GM10266 (cell line): ENCODE measurements at regions not wholly inside any gene's neighbourhood (a gene's known extent, or its start where the extent isn't known, plus 50 kb on each side); places are given as distances from the start of the nearest gene placed in this dataset.

Source experiments
- DNase-seq: peaks from one replicate; pipeline ENCODE4 v3.0.0; 2012; ENCODE audit errors: extremely low spot score
- TF ChIP-seq, protein P1 (sequence below): IDR thresholded peaks from 2 replicates; pipeline ENCODE4 v1.5.1; 2012; ENCODE audit warnings: mild to moderate bottlenecking, low read depth; ENCODE audit not compliant: control insufficient read depth, insufficient read depth; ENCODE audit errors: missing control alignments

DNA sequence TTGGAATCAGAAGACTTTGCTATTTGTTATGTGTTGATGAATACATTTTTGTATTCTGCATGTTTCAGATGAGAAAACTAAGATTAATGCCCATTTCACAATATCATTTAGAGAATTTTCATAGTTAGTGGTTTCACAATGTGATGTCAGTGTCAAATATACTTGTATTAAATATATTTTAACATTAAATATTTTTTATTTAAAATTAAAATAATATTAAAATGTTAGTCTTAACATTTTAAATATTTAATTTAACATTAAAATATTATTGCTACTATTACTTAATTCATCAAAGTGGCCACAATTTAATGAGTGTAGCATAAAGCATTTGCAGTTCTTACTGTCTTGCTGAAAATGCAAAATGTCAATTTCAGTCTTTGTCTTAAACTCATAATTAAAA, 478.8 kb downstream of the KCNJ2 start:
- DNase-seq, result no peak
- TF ChIP-seq, protein P1, sequence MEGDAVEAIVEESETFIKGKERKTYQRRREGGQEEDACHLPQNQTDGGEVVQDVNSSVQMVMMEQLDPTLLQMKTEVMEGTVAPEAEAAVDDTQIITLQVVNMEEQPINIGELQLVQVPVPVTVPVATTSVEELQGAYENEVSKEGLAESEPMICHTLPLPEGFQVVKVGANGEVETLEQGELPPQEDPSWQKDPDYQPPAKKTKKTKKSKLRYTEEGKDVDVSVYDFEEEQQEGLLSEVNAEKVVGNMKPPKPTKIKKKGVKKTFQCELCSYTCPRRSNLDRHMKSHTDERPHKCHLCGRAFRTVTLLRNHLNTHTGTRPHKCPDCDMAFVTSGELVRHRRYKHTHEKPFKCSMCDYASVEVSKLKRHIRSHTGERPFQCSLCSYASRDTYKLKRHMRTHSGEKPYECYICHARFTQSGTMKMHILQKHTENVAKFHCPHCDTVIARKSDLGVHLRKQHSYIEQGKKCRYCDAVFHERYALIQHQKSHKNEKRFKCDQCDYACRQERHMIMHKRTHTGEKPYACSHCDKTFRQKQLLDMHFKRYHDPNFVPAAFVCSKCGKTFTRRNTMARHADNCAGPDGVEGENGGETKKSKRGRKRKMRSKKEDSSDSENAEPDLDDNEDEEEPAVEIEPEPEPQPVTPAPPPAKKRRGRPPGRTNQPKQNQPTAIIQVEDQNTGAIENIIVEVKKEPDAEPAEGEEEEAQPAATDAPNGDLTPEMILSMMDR, result no peak

DNA sequence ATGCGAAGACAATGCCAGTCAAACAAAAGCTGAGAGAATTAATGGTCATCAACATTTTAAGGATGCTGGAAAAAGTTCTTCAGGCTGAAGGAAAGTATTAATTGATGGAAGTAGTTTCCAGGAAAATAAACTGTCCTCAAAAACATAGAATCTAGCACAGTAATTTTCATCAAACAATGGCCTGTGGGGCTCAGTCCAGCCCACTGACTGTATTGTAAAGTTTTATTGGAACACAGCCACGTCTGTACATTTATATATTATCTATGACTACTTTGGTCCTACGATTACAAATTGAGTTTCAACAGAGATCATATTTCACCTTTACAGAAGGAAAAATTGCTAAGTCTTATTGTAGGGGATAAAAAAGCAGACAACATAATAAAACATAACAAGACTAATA, 484.5 kb downstream of the KCNJ2 start:
- DNase-seq, result no peak
- TF ChIP-seq, protein P1, result no peak

DNA sequence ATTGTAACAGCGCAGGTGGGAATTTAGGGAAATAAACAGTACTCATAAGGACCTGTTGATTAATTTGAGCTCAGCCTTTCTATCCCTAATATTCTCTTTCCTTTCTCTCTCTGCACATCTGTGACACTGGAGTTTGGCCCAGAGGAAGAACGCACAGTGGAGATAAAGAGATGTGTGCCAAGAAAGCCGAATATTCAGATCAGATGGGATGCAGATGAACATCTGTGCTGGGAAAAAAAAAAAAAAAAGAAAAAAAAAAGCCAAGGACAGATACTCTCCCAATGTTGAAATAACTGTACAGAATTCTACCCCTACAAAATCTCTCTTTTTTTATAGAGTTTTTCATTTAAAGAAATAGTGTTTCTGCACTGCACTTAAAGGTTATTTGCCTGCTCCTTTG, 485.4 kb downstream of the KCNJ2 start:
- TF ChIP-seq, protein P1, result no peak
- no peak for DNase-seq

DNA sequence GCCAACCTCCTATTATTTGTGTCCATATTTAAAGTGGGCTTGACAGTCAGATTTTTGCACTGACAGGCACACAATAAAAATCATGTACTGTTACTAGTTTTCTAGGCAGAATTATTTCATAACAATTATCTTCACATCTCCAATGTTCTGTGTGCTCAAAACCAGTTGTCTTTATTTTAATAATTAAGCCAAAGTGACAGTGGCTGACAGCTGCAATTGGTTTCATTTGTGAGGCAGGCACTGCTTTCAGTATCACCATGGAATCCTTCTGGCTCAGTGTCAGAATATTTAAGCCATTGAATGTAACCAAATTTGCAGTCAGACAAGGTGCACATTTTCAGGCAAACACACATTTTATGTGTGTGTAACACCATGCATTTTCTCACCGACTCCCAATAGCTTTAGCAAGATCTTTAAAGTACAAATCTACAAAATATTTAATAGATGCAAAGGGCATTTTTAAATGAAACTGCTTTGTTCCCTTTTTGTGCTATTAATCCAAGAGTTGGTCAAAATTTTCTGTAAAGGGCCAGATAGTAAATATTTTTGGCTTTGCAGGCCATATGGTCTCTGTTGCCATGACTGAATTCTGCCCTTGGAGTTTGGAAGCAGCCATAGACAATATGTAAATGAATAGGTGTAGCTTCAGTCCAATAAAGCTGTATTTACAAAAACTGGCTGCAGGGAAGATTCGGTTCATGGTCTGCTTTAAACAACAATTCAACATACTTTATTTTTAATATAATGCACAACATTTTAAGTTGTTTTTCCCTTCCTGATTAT, 486.0 kb downstream of the KCNJ2 start:
- TF ChIP-seq, protein P1, result no peak
- no peak for DNase-seq

DNA sequence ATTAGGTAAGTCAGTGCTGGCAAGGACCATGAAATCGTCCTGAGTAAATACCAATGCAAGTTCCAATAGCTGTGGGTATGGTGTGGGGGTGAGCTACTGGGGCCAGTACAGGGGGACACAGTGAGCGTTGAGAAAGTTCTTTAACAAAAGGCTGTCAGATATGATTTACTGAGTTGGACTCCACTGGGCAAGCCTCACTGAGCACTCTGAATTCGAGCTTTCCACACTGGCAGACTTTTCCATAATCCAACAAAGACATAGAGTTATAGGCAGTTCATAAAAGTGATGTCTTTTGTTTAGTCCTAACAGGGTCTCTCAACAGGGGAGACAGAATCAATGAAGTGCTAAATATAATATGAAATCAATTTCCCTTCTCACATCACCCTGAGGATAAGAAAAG, 489.0 kb downstream of the KCNJ2 start:
- TF ChIP-seq, protein P1, result no peak
- no peak for DNase-seq

DNA sequence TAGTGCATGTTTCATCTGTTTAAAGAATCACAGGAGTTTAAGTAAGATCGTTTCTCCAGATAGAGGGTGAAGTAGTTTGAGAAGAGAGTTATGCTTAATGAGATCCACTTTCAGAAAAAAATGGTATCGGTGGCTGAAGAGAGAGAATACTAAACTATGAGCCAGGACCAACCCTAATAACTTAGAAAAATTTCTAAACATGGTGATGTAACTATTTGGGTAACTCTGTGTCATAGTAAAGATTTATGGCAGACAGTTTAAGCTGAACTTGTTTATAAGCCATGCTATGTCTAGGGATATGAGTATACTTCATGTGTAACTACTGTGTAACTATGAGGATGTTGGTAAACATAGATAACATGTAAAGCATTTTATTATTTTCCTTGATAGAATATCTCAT, 489.5 kb downstream of the KCNJ2 start:
- TF ChIP-seq, protein P1, result no peak
- no peak for DNase-seq

DNA sequence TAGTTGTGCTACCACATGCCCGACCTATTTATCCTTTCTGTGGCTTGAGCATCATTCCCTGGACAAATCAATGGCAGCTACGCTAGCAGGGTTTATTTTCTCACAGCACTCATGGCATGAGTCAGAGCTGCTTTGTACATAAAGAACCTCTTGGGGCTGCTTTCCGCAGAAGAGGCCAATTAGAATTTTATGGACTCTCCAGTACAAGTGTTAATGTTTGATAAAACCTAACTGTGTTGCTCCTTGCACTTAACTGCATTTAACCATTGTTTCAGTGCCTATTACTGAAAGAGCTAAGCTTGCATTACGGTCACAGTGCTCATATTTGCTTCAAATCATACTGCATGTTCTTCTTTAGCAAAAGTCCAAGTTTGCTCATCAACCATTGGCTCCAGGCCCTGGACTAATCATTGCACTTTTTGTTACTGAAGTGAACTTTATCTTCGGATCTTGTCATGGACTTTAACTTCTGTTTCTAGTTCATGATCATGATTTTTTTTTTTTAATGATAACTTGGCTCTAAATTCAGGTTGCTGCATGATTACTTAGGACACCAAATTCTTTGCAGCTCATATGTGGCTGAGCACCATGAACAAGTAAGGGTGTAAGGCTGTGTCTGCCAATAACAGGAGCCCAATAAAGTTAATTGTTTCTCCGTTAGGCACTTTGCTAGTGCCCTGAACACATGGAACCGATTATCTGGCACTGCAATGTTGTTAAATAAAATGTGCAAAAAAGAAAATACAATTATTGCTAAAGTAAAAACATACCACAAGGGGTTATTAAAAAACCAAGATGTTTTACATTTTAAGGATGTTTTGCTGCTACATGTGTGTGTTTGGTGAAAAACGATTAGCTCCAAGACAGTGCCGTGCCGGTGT, 492.2 kb downstream of the KCNJ2 start:
- TF ChIP-seq, protein P1, result no peak
- no peak for DNase-seq
